ENCODE measurements at regions not wholly inside any gene's neighbourhood (a gene's known extent, or its start where the extent isn't known, plus 50 kb on each side); places are given as distances from the start of the nearest gene placed in this dataset.
"Not testable (repeated sequence)": the region's sequence is repeated elsewhere in the genome, so short reads cannot be mapped to it uniquely, and the experiment has no call there.

GRCh38 chr7:79709574-79710409 is 256.3 kb upstream of the MAGI2 start:
- no peak for DNase-seq

- DNase-seq = no peak
These were observed 248.6 kb upstream of the MAGI2 start for GRCh38 chr7:79702116-79702515.

DNA sequence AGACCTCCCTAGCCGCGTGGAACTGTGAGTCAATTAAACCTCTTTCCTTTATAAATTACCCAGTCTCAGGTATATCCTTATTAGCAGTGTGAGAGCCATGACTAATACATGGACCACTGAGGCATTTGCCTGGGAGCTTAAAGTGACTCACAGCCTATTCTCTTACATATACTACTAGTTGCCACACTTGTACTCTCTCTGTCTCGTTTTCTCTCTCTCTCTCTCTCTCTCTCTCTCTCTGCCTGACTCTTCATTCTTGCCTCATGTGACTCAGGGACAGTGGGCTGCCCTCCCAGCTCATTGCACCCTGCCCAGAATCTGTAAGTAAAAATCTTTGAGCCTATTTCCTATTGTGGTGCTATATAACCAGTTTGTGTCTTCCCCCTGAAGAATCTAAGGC is 238.5 kb upstream of the MAGI2 start:
- no peak for DNase-seq

DNA sequence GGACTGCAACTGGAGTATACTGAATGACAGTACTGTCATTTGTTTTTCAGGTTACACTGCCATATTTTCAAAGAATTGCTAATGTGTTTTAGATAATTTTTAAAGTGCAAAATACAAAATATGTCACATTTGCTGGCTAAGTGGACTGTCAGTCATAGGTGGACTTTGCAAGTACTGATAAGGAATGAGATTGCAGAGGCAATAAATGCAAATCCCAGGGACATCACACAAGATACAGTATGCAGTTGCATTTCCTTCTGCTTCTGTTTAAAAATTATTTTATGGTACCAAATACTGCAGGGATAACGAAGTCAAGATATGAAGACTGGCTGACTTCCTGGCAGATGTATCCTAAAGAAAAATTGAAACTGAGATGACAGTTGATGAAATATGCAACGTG is 237.6 kb upstream of the MAGI2 start:
- no peak for DNase-seq

DNA sequence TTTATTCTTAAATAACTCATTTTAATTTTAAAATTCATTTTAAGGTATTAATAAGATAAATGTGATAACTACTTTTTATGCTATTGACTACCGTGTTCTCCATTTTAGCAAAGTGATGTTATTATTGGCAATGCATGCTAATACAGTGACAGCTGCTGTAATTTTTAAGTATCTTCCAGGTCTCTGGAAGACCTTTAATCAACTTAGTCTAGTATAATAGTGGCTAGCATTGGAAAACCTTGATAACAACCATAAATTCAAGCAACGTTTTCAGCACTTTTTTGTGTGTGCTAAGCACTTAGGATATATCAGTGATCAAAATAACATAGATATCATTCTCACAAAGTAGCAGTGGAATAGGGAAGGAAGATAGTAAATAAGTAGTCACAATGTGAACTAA is 230.9 kb upstream of the MAGI2 start:
- DNase-seq = no peak

GRCh38 chr7:79683916-79684315 is 230.4 kb upstream of the MAGI2 start:
- DNase-seq = no peak

DNA sequence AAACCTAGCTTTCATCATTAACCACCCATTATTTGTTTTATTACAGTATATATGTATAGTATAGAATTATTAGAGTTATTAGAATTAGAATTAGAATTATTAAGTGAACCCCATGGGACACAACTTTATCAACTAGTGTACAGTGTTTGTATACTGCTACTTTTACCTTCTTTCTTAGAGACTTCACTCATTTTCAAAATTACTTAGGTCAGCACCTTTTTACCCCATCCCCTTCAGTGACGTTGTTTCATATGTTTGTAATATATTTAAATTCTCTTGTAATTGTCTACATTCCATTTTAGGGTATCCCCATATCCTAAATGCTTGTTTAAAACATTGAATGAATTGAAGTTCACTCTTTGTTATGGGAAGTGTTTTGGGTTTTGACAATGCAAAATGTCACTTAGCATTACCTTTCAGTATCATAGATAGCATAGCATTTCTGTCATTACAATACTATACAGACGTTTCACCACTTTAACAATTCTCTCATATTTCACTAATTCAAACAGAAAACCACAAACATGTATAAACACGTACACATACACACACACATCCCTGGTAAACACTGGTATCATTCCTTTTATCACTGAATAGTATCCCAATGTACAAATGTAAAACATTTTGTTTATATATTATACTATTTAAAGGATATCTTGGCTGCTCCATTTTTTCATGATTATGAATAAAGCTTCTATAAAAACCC is 229.9 kb upstream of the MAGI2 start:
- DNase-seq = no peak

DNA sequence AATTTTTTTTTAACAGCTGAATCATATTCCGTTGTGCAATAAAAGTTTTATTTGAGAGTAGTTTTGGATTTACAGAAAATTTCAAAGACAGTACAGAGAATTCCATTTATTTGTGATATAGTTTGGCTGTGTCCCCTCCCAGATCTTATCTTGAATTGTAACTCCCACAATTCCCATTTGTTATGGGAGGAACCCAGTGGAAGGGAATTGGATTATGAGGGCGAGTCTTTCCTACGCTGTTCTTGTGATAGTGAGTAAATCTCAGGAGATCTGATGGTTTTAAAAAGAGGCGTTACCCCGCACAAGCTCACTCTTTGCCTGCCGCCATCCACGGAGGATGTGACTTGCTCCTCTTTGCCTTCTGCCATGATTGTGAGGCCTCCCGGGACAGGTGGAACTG is 228.0 kb upstream of the MAGI2 start:
- DNase-seq = no peak

- DNase-seq = no peak
These were observed 220.5 kb upstream of the MAGI2 start for GRCh38 chr7:79673969-79674368.

DNA sequence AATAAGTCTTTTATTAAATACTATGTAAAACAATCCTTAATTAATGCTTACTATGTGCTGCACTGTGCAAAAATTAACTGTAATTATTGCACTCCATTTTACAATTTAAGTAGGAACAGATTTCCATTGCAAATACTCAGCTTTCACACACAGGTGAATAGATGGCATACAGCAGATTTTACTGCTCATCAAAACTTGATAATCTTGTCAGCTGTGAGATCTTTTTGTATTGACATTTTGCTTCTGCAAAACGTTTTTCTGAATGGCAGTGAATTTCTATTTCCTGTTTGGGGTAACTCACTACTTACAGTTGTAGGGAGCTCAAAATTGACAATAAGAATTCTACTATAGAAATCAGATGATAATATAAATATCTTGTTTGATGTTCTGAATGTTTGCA is 220.0 kb upstream of the MAGI2 start:
- DNase-seq = no peak

- no peak for DNase-seq
These were observed 214.8 kb upstream of the MAGI2 start for GRCh38 chr7:79668292-79668691.

GRCh38 chr7:79666472-79666871 is 213.0 kb upstream of the MAGI2 start:
- DNase-seq = no peak

- DNase-seq = no peak
These were observed 211.6 kb upstream of the MAGI2 start for GRCh38 chr7:79664884-79665676.

GRCh38 chr7:79658304-79658703 is 204.8 kb upstream of the MAGI2 start:
- DNase-seq = no peak

- DNase-seq = no peak
These were observed 199.7 kb upstream of the MAGI2 start for GRCh38 chr7:79653136-79653631.

DNA sequence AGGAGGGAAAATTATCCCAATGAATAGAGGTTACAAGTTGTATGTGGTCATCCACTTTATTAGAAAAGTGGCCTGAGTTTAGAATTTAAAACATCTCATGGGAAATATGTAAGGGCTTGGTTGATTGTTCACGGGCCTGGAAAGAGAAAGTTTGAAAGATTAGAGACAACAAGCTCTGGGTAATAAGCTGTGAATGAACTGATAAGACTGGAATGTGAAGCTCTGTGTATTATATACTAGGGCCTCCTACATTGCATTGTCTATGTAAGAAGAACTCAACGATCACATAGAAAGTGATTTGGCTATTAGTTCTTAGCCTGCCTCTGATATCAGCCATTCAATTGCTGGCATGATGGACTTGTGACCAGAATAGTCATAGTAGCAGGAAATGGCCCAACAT is 199.2 kb upstream of the MAGI2 start:
- no peak for DNase-seq

DNA sequence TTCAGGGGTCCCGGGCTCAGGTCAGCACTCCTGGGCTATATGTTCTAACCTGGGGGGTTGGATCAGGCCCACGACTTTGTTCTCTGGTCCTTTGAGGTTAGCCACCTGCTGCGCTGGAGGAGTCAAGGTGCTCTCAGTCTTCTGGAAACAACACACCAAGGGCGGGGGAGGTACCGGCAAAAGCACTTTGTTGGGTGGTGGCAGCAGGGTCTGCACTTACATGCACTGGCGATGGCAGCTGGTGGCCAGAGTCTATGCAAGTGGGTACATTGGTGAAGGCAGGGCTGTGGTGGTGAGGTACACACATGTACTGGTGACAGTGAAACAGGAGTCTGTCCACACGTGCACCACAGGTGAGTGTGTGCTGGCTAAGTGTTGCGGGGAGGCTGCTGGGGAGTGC is 194.2 kb upstream of the MAGI2 start:
- no peak for DNase-seq

GRCh38 chr7:79646278-79646677 is 192.8 kb upstream of the MAGI2 start:
- no peak for DNase-seq

DNA sequence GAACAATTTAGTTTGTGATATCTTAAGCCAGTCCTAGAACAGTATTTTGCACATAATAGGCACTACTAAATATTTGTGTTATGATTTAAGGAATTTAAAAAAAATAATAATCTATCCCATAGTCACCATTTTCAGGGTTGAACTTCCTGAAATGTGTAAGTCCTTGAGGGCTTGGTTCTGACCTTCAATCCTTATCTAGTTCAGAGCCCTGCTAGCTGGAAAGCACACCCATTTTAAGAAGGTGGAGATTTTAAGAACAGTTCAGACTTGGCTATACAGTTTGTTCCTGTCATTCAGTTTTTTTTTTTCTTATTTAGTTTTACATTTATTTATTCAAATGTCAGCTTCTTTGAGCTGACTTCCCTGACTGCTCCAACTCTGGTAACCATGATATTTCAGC is 183.4 kb upstream of the MAGI2 start:
- no peak for DNase-seq

DNA sequence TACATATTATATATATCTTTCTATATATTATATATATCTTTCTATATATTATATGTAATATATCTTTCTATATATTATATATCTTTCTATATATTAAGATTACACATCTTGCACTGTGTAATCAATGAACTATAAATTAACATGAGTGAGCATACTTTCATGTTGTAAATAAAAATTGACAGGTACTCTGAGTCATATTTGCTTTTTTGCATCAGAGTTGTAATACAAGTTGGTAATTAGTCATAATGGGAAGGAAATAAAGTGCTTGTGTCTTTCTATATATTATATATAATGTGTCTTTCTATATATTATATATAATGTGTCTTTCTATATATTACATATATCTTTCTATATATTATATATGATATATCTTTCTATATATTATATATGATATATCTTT is 172.5 kb upstream of the MAGI2 start:
- not testable (repeated sequence) for DNase-seq

DNA sequence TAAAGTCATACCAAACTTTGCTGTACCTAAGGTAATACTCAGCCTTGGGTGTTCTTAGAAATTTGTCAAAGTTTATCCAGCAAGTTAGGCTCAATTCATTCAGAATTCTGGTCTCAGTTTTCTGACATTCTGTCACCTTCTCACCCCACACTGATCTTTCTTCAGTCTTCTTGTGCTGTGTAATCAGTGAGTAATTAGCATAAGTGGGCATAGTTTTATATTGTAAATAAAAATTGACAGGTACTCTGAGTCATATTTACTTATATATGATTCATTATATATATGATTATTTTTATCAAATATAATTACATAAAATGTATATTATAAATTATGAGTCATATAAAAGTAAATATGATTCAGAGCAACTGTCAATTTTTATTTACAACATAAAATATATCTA is 170.9 kb upstream of the MAGI2 start:
- no peak for DNase-seq

- DNase-seq = no peak
These were observed 169.3 kb upstream of the MAGI2 start for GRCh38 chr7:79622781-79623180.

- DNase-seq = no peak
These were observed 166.8 kb upstream of the MAGI2 start for GRCh38 chr7:79620291-79620690.

DNA sequence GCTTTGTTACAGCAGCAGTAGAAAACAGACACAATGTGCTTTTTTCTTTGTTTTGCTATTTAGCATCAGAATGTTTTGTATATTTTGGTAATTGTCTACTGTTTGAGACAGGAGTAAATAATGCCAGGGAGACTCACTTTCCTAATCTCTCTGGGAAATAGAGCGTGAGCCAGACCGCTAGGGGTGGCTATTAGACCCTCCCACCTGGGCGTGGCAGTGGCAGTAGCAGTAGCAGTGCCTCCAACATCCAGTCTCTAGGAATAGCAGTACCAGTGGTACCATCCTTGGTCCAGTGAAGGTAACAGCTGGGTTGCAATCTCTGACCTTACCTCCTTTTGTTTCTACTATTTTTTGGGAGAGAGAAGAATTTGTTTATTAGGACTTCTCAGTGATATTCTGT is 165.7 kb upstream of the MAGI2 start:
- no peak for DNase-seq

Measured in SHP77 treated with DMSO at 0.1 percent for 48 hours (cell line).